HG02938 (cell line): ENCODE measurements at regions not wholly inside any gene's neighbourhood (a gene's known extent, or its start where the extent isn't known, plus 50 kb on each side); places are given as distances from the start of the nearest gene placed in this dataset.

ENCODE experiments used
- ATAC-seq: cut with Tn5 transposase; IDR thresholded peaks from one replicate; pipeline ENCODE4 v1.9.1; 2021; ENCODE audit warnings: mild to moderate bottlenecking, moderate library complexity; ENCODE audit not compliant: unreplicated experiment

- ATAC-seq: no peak
Measured at GRCh38 chr14:65185829-65186228, 83.5 kb upstream of the MAX start.

DNA sequence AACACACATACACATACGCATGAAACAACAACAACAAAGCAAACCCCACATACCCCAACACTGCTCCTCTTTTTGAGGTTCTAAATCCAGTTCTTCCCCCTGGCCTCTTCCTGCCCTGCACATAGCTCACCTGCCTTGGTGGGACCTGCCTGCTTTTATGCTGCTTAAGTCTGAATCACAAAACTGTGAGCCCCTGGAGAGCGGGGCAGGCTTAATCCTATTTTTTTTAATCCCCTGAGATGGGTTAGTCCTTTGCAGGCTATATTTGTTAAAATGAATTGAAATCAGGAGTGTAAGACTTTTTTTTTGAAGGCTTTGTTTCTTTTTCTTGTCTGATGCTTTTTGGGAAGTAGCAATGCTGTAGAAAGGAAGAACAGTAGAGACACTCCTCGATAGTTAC lies 84.6 kb upstream of the MAX start:
- no peak for ATAC-seq

DNA sequence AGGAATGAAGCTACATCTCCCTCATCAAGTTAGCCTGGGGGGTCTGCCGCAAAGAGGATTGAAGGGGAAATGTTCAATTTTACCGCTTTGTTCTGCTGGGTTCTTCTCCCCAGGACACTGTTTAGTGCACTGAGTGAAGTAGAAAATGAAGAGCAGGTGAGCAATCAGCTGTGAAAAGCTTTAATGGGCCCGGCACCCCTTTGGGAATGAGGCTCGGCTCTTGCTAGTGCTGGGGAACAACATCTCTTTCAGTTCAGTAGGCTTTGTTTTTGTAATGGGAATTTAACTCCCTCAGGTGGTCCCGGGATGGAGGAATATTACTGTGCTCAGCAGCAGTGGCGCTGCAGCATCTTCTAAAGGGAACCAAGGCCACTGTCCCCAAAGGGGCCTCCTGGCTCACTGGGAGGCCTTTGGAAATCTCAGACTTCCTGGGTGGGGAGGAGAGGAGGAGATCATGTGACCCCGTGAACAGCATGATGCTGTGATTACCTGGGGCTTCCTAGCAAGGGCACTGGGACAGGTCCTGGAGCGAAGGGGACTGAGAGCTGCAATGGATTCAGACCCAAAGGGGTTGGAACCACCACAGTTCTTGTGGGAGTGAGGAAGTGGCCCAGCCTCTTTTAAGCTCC lies 85.2 kb upstream of the MAX start:
- ATAC-seq: no peak

GRCh38 chr14:65190312-65190711 lies 88.0 kb upstream of the MAX start:
- no peak for ATAC-seq

DNA sequence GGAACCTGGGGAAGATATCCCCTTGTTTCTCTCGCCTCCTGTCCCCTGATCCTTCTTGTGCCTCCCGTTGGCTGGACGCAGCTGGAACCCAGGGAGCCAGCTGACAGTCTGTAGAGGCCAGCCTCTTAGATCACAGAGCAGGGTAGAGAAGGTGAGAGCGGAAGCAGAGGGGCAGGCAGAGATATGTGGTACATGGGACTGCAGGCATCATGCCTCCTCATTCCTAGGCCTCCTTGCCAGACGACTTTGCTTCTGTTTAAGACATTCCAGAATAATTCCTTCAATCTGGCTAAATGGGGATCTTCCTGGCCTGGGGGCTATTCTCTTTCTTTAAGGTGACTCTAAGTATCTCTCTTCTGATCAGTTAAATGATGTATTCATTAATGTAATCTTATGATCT lies 89.4 kb upstream of the MAX start:
- no peak for ATAC-seq

- no peak for ATAC-seq
Measured at GRCh38 chr14:65192686-65193085, 90.4 kb upstream of the MAX start.

- no peak for ATAC-seq
Measured at GRCh38 chr14:65193916-65194590, 91.7 kb upstream of the MAX start.

- peak; percentile 98 for ATAC-seq
Measured at GRCh38 chr14:65195042-65195719, 92.9 kb upstream of the MAX start.

DNA sequence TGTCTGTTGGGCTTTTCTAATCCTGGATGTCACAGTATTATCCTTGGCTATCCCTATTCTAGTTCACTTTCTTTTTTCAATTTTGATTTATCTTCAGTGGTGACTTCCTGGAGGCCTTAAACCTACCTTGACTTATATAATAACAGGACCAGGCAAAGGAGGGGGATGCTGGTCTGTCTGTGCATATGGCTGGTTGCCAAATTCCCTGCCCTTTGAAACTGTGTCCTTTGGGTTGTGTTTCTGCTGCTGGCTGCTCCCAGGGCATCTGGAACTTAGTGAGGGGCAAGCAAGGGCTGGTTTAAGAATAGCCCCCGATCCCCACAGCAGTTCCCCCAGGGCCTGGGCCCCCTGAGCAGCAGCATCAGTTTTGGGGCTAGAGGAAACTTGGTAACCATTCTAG lies 96.0 kb upstream of the MAX start:
- ATAC-seq: no peak

GRCh38 chr14:65200454-65200853 lies 98.1 kb upstream of the MAX start:
- ATAC-seq: no peak

DNA sequence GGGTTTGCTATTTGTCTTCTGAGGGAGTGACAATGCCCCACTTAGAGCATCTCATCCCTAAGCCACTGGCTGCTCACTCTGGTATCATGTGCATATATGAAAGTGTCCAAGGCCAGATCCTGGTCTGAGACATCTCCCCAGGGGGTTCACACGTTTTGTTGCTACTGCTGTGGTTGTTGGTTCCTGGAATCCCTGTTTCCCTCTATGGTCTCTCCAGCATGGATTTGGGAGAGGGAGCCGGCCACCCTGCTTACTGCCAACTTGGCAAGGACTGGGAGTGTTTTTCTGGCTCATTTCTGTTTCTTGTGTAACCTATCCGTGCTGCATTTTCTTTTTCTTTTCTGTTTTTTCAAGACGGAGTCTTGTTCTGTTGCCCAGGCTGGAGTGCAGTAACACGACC lies 101.3 kb upstream of the MAX start:
- ATAC-seq: no peak

DNA sequence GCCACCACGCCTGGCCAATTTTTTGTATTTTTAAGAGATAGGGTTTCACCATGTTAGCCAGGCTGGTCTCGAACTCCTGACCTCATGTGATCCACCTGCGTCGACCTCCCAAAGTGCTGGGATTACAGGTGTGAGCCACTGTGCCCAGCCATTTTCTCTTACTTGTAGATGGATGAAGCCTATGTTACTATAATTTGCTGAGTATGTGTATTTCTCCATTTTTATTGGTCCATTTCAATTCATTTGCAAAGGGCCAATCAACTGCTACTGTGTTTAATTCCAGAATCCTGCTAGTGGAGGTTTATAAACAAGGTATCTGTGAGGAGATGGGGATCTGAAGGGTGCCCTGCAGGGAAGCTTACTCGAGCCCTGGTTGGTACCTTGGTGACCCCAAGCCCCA lies 101.7 kb upstream of the MAX start:
- no peak for ATAC-seq

DNA sequence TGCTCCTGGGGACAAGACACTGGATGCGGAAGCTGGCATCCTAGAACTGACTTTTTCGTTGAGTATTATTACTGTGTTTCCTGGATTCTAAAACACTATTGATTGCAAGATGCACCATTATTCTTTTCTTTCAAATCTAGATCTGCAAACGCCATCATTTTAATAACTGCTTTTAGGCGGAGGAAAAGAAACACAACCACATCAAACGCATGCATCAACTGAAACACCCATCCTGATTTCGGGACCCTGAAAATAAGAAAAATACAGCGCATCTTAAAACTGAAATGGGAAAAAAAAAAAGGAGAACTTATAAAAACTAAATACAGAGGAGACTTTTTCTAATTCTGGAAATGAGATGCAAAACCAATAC lies 103.7 kb upstream of the MAX start:
- no peak for ATAC-seq

DNA sequence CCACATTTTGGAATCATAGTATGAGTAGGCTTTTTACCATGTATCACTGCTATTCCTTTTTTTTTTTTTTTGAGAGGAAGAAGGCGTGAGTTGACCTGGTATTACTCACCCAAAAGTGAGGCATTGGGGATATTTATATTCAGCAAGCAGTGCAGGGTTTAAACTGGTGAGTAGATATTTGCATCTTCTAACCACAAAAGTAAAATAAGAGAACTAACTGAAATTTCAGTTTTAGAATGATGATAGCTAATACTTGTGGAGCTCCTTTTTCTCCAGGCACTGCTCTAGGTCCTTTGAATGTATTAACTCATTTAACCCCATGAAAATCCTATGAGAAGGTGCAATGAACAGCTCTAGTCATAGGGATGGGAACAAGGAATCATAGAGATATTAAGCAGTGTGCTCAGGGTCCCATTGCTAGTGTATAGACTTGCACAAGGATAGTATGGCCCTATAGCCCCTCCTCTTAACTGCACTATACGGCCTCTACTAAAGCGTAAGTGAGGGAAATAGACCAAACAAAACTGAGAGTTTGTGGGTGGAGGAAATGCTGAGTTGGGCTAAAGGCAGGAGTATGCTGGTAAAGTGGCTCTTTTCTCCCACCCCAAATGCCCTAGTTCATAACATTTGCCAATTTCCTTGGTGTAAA lies 104.3 kb upstream of the MAX start:
- peak; percentile 66 for ATAC-seq

- no peak for ATAC-seq
Measured at GRCh38 chr14:65208548-65208947, 106.2 kb upstream of the MAX start.

GRCh38 chr14:65210118-65210821 lies 108.0 kb upstream of the MAX start:
- no peak for ATAC-seq

- no peak for ATAC-seq
Measured at GRCh38 chr14:65210822-65211182, 108.5 kb upstream of the MAX start.

- ATAC-seq: no peak
Measured at GRCh38 chr14:65211341-65211987, 109.1 kb upstream of the MAX start.

DNA sequence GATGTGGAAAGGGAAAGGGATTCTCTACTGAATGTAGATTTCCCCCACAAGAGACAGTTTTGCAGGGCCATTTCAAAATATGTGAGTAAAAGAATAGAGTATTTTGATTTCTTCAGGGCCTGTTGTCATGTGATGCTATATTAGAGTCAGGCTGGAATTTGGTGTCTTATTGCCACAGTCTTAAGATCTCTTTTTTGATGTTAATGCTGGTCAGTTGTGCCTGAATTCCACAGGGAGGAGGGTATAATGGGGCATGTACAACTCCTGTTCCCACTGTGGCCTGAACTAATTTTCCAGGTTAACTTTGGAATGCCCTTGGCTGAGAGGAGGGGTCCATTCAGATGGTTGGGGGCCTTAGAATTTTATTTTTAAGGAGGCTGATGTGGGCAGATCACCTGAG lies 111.0 kb upstream of the MAX start:
- no peak for ATAC-seq

DNA sequence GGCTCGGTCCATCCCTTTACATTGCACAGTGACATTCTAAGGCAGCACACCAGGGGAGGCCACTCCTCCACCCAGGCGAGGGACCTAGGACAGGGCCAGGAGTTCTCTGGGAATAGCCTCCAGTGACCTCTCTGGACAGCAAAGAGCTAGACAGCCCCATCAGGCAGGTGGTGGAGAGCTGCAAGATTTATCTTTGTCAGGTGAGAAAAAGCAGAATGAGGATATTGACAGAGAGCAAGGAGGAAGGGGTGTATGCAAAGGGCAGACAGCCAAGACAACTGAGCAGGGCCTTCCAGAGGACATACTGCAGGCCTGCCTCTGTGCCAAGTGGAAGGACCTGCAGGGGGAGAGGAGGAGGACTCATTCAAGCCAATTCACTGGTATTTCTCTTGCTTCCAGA lies 112.4 kb upstream of the MAX start:
- ATAC-seq: no peak

DNA sequence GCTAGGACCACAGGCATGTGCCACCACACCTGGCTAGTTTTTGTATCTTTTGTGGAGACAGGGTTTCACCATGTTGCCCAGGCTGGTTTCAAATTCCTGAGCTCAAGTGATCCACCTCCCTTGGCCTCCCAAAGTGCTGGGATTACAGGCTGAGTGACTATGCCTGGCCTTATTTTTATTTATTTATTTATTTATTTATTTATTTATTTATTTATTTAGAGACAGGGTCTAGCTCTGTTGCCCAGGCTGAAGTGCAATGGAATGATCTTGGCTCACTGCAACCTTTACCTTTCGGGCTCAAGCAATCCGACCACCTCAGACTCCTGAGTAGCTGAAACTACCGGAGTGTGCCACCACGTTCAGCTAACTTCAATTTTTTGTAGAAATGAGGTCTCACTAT lies 117.0 kb upstream of the MAX start:
- no peak for ATAC-seq
